Breast epithelium (tissue), 3 donors: ENCODE measurements at regions not wholly inside any gene's neighbourhood (a gene's known extent, or its start where the extent isn't known, plus 50 kb on each side); places are given as distances from the start of the nearest gene placed in this dataset.

Source experiments
- POLR2A ChIP-seq: fragments of 450-650 bp; IDR thresholded peaks from one replicate; pipeline ENCODE4 v1.6.1; 2016; ENCODE audit warnings: antibody characterized with exemption, mild to moderate bottlenecking, moderate library complexity
- POLR2AphosphoS5 ChIP-seq, 3 donors: sonication (generic); formaldehyde crosslinking; IDR thresholded peaks; one replicate each; pipeline ENCODE4 v1.6.1; 2017; ENCODE audit warnings: antibody characterized with exemption in 3 of 3
- TF ChIP-seq, protein P1 (sequence below), 3 donors: fragments of 450-650 bp; IDR thresholded peaks; one replicate each; pipeline ENCODE4 v1.5.1; 2016 to 2017; ENCODE audit warnings: antibody characterized with exemption in 3 of 3, mild to moderate bottlenecking in 3 of 3, moderate library complexity in 3 of 3

DNA sequence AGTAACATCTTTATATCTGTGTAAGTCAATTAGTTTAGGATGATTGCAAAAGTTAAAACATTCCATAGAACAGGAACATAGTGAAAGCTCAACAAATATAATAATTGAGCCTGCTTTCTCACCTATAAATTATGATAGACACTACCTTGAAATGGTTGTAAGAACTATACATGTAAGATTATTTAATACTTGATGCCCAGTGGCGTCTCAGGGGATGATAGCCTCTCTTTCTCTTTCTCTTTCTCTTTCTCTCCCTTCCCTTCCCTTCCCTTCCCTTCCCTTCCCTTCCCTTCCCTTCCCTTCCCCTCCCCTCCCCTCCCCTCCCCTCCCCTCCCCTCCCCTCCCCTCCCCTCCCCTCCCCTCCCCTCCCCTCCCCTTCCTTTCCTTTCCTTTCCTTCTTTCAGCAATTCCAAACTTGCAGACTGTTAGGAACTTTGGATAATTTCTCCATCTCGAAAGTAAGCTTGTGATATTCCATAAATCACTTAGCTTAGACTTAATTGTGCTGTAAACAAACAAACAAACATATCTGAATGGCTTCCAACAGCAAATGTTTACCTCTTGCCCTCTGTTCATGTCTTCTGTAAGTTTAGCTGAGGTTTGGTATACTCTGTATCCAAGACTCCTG, 1102.7 kb downstream of the TSN start:
- TF ChIP-seq, protein P1, sequence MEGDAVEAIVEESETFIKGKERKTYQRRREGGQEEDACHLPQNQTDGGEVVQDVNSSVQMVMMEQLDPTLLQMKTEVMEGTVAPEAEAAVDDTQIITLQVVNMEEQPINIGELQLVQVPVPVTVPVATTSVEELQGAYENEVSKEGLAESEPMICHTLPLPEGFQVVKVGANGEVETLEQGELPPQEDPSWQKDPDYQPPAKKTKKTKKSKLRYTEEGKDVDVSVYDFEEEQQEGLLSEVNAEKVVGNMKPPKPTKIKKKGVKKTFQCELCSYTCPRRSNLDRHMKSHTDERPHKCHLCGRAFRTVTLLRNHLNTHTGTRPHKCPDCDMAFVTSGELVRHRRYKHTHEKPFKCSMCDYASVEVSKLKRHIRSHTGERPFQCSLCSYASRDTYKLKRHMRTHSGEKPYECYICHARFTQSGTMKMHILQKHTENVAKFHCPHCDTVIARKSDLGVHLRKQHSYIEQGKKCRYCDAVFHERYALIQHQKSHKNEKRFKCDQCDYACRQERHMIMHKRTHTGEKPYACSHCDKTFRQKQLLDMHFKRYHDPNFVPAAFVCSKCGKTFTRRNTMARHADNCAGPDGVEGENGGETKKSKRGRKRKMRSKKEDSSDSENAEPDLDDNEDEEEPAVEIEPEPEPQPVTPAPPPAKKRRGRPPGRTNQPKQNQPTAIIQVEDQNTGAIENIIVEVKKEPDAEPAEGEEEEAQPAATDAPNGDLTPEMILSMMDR (IDR thresholded peaks at IDR 0.05) = no peak
- TF ChIP-seq POLR2AphosphoS5 (IDR thresholded peaks at IDR 0.05) = no peak
- TF ChIP-seq POLR2A = no peak
